SIG-M5 treated with dmso at 0.1 percent for 504 hours (cell line): ENCODE measurements at regions not wholly inside any gene's neighbourhood (a gene's known extent, or its start where the extent isn't known, plus 50 kb on each side); places are given as distances from the start of the nearest gene placed in this dataset.

ENCODE experiments used
- DNase-seq: peaks from one replicate; lab custom pipeline; 2025; ENCODE audit not compliant: unreplicated experiment; lab: John Stamatoyannopoulos, UW

DNA sequence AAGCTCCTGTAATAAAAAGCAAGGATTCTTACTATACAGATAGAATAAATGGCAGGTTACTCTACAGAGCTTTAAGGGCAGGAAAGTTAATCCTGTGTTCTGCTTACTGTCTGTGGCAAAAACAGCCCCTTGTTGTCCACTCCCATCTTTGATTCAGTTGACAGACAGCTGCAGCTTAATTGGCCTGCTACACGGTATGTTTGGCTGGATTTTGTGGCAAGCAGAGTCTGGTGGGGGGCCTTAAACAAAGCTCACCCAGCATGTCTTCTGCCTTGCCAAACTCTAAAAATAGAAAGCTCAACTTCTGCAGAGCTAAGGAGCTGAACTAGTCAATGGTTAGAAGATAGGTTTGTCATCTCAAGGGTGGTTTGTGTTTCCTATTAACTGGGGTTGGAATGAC is 407.2 kb downstream of the HLX start:
- DNase-seq, result no peak

DNA sequence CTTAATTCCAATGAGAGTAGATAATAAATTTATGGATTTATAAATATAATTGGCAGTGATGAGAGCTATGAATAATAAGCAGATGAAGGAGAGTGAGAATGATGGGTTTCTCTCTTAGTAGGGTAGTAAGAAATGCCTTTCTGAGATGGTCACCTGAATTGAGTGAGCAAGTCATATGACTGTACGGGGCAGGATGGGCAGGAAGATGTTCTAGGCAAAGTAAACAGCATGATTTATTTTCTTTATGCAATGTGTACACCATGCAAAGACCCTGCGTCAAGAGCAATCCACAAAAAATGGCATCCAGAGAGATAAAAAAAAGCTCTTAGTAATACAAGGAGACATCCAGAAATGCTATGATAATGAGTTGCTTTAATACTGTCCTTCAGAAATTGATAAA is 409.9 kb downstream of the HLX start:
- no peak for DNase-seq

DNA sequence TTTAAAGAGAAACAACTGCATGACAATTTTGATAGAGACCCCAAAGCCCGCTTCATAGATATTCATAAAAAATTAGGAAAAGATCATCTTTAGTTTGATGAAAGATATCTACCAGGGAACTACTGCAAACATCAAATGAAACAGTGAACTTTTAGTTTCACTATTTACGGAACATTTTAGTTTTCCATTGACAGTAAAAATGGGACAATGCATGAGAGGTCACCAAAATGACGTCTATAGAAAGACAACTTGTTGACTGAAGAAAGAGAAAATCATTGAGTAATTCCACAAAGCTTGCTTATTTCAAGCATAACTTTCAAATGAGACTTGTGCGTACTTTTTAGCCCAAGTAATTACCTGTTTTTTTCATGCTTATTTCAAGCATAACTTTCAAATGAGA is 411.4 kb downstream of the HLX start:
- no peak for DNase-seq

DNA sequence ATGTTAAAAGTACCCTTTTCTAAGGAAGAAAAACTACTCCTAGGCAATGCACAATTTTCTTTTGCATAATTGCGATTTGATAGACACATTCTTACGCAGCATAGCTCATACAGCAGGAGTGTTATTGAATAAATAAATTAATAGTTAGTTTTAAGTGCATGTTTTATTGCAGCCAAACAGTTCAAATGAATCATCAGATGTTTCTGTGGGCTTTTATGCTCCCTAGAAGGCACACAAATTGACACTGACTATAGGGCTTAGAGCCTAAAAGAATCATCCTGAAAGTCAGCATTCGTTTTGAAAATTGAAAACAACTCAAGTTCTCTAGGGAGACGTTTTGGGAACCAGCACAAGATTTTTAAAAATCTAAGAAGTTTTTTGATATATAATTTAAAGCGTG is 411.9 kb downstream of the HLX start:
- DNase-seq, result no peak

DNA sequence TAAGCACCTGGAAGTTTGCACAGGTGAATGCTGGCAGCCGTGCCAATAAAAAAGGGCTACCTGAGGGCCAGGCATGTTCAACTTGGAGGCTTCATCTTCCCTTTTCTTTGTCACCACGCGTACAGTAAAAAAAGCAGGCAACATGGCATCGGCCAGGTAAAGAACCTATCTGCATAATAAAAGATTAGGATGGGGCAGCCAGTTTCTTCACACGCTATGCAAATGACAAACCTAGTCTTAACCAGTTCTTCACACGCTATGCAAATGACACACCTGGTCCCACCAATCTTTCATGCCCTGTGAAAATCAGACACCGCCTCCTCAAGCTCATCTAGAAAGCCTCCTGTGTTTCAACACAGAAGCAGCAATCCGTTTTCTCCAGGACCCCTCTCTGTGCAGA is 413.4 kb downstream of the HLX start:
- no peak for DNase-seq

GRCh38 chr1:221294242-221294641 is 415.0 kb downstream of the HLX start:
- DNase-seq, result no peak

DNA sequence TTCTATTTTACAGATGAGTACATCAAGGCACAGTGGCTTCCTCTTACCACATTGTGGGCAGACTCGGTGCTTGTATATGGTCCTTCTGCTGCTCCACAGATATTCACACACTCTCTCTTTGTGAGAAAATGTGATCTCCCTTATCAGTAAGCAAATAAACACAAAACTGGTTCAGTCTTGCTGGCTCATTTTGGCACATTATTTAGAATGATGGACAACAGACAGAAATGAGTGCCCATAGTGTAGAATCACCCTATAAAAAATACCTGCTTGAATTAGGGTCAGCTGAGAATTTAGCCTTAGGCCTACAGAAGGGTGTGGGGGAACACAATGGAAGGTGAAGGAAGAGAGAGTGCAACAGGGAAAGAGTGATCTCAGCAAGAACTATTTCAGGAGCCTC is 423.1 kb downstream of the HLX start:
- DNase-seq, result no peak

DNA sequence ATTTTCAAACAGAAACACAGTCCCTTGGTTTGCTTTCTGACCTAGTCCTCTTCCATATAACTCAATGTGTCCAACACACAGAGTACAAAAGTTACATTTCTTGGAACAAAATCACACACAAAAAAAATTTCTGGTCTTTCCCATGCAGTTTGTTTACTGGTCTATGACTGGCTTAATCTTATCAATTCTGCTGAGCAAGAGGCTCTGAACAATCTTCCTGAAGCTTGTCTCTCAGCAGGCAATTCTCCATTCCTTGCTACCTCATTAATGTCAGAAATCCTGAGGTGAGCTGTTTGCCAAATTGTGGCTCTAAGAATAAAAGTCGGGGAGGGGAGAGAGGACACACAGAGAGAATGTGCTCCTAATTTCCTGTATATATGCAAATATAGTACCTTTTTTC is 423.6 kb downstream of the HLX start:
- no peak for DNase-seq

- no peak for DNase-seq
Observed at GRCh38 chr1:221303623-221304022, 424.4 kb downstream of the HLX start.

- DNase-seq, result no peak
Observed at GRCh38 chr1:221306239-221306638, 427.0 kb downstream of the HLX start.

DNA sequence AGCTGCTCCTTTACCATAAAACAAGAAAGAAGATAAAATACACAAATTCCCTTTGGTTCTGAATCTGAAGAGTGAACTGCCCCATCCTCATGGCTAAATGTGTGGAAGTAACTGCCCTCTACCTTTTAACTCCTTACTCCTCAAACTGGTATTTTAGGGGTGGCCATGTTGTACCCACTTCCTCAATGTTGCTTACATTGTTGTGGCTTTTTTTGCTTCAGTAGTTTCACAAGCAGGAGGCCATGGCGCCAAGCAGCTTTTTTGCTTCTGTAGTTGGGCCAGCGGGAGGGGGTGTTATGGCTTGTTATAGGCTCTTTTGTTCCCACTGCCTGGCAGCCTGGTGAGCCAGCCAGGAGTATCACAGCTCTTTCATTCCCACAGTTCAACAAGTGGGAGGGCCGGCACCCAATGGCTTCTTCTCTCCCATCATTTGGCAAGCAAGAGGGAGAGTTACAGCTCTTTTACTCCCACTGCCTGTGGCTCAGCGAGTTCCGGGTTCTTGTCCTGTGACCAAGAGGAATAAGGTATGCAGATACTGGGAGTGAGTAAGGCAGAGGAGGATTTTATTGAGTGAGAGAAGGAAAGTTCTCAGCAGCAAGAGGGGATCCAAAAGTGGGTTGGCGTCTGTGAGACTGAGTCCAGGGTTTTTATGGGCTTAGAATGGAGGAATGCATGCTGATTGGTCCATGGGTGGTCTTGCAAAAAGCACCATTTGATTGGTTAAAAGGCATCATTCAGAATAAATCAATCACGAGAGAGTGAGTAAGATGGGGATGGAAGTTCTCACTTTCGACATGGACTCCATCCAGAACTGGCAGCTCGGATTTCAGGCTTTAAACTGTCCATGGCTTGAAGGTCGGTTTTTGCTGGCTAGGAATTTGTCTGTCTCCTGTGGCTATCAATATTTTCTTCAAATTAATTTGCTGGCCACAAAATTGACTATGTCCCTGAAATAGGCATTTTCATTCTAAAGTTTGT is 429.6 kb downstream of the HLX start:
- DNase-seq, result peak; percentile 11

DNA sequence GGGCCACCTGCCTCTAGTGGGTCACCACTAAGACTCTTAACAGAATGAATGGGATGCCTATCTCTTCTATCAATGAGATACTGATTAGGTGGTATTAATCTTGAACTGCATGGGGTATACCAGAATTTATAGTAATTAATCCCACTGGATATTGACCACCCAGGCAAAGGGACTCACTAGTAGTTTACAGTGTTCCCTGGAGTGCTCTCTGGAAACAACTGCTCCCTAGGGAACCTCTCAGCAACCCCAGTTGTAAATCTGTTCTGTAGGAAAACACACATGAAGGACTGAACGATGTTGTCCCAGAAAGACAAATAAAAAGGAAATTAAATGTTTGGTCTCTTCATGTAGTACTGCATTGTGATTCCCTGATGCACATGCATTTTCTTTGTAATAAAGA is 430.5 kb downstream of the HLX start:
- no peak for DNase-seq

DNA sequence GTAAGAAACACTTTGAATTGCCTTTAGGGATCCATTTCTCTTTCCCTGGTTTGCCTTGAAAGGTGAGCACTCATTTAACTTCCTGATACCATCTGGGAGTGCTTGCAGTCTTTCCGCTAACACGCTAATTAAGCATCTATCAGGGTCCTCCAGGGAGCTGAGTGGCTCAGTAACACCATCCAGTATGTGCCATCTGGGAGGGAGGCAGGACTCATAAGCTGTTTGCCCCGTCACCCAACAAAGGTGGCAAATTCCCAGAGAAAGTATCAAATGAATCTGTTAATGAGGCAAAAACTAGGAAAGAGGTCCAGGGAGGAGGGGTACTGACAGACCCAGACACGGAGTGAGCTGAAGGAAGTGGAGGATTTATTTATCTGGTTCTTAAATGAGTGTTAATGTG is 430.9 kb downstream of the HLX start:
- DNase-seq, result no peak

GRCh38 chr1:221315330-221315729 is 426.6 kb downstream of the DUSP10 start:
- DNase-seq, result no peak

- DNase-seq, result no peak
Observed at GRCh38 chr1:221316491-221317056, 425.3 kb downstream of the DUSP10 start.

DNA sequence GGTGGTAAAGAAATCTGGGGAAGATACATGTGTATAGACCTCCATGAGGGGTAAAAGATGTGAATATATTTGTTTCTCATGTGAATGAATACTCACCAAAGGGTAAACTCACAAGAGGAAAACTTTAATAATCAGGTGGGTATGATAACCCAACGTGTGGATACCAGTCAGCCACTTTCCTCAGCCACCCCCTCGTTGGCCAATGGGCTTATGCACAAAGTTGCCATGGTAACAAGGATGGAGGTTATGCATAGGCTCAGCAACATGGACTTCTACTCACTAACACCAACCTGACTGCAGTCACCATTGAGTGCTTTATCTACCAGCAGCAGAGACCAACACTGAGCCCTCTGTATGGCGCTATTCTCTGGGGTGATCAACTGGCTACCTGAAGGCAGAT is 424.4 kb downstream of the DUSP10 start:
- DNase-seq, result no peak

GRCh38 chr1:221327954-221328353 is 413.9 kb downstream of the DUSP10 start:
- DNase-seq, result no peak

- no peak for DNase-seq
Observed at GRCh38 chr1:221328371-221328770, 413.5 kb downstream of the DUSP10 start.

DNA sequence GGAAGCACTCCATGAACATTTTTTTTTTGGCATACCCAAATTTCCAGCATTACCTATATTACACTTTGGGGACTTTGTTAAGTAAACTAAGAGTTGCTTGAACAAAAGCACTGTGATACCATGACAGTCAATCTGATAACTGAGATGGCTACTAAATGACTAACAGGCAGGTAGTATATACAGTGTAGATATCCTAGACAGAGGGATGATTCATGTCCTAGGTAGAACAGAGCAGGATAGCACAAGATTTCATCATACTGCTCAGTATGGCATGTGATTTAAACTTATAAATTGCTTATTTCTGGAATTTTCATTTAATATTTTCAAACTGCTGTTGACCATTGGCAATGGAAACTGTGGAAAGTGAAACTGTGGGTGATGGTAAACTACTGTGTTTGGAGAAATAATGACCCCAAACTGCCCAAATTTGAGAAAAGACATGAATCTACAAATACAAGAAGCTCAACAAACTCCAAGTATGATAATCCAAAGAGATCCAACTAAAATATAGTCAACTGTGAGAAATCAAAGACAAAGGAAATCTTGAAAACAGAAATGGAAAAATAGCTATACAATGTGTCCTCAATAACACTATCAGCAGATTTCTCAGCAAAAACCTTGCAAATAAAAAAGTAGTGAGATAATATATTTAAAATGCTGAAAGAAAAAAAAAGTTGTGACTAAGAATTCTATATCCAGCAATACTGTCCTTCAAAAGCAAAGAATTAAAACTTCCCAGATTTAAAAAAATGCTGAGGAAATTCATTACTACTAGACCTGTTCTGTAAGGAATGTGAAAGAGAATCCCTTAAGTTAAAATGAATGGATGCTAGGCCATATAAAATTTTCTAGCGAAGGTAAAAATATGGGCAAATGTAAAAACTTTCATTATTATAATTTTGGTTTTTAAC is 410.4 kb downstream of the DUSP10 start:
- no peak for DNase-seq

GRCh38 chr1:221334062-221334461 is 407.8 kb downstream of the DUSP10 start:
- DNase-seq, result no peak
